KBM-7 (cell line): ENCODE measurements at regions not wholly inside any gene's neighbourhood (a gene's known extent, or its start where the extent isn't known, plus 50 kb on each side); places are given as distances from the start of the nearest gene placed in this dataset.

Experiments
- DNase-seq: peaks from one replicate; pipeline ENCODE4 v3.0.0-alpha.2; 2015
- in situ Hi-C: fragments of 300-500 bp; cut with MboI; formaldehyde crosslinking; loops from 2 replicates; pipeline ENCODE4 v1.14.3; 2020; ENCODE audit warnings: low sequenced_read_pairs, low pct_unique_long_range_greater_than_20kb, mixed read lengths

- in situ Hi-C loops, result no loop called here
- DNase-seq, result no peak
These were observed 758.8 kb upstream of the DDX18 start for GRCh38 chr2:117055499-117056375.

DNA sequence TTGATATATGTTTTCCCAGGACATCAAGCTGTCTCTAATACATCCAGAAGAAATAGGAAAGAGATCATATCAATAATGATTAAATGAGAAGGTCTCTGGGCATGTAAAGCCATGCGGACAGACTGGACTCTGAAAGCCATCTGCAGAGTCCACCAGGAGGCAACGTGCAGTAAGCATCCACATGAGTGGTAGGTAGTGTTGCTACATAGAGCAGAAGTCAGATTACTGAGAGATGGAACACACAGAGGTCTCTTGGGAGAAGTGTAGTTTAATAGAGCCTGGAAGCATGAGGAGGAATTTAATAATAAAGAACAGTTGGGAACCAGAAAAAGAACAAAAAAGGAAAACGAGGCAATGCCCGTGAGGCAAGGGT is 758.1 kb upstream of the DDX18 start:
- in situ Hi-C loops, result no loop called here

DNA sequence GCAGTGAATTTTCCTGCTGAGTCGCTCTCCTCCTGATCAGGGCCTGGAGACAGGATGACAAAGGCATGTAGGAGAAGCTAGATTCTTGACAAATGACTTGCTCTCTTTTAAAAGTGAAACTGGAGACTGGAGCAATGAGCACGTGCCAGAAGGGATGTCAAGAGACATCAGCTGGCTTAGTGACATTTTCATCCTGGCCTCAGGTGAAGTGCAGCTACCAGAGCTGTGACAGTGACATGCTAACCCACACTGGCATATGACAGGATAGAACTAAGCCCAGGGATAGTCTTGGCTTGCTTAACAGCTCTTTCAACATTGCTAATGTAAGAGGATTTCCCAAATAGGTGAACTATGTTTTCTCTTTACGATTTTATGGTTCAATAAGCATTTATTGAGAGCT is 757.5 kb upstream of the DDX18 start:
- DNase-seq, result no peak
- in situ Hi-C loops, result no loop called here

More for the DNA sequence above, 758.1 kb upstream of the DDX18 start:
- DNase-seq, result no peak

DNA sequence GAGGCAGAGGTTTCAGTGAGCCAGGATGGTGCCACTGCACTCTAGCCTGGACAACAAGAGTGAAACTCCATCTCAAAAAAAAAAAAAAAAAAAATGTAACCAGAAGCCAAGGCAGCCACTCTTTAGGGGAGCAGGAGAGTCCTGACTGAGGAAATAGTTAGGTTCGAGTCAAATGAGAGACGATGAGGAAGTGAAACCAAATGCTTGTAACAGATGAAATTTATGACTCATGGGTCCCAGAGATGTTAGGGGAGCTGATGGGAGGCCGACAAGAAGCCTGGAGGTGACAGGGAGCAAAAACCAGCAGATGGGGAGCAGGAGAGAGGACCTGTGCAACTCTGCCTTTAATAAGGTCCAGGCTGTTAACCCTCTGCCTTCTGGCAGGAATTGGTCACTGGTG is 756.1 kb upstream of the DDX18 start:
- peak; percentile 8 for DNase-seq
- in situ Hi-C loops, result no loop called here

DNA sequence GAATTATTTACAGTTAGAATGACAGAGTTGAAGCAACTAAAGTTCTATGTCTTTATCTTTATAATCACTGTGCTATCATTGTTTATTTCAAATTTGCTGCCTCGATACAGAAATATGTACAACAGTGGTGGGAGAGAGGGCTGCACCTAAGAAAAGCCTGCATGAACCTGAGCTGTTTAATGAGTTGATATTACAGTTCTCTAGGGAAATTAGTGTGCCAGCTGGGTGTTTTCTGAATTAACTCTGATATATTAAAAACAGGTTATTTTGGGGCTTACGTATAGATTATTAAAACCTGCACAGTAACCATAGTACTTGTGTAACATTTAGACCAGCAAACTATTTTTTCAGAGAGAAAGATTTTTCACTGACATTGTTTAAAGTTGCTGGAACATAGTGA is 750.5 kb upstream of the DDX18 start:
- no peak for DNase-seq
- in situ Hi-C loops, result no loop called here

DNA sequence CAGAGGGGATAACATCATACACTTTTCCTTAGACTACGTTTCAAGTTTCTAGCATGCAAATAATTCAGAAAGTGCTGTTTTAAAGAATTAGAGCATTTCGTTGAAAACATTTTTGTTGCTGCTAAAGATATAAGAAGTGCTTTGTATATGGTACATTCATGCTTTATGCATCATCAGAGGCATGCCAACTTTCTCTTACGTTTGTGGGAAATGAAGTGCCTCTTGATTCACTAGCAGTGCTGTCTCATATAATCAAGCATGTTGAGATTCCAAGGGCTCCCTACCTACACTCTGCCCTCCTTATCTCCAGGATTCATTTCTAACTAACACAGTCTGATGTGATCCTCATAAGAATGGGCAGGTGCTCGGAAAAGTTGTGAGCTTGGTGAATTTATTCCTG is 748.6 kb upstream of the DDX18 start:
- no peak for DNase-seq
- in situ Hi-C loops, result no loop called here

DNA sequence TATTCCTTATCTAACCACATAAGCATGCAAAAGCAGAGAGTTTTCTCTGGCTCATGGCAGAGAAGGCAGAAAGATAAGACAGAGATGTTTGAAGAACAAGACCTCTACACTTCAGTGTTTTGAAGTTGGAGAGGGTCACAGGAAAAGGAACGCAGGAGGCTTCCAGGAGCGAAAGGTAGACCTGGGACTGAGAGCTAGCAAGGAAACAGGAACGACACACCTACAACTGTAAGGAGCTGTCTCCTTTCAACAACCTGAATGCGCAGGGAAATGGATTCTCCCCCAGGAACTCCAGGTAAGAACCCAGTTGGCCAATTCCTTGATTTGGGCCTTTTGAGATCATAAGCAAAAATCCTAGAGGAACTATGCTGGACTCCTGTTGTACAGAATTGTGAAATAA is 746.6 kb upstream of the DDX18 start:
- DNase-seq, result no peak
- in situ Hi-C loops, result no loop called here

DNA sequence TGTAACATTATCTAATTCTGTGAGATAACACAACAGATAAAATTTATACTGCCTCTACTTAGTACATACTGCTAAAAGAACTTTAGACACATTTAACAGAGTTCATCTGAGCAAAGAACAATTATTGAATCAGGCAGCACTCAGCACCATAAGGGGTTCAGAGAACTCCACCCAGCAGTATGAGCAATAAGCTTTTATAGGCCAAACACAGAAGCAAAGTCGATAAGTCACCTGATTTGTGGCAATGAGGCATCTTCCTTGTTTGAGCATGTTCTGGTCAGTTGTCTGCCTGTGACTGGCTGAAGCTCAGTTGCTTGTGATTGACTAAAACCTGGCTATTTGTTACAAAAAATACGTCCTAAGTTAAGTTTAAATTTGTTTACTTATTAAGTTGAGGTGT is 746.1 kb upstream of the DDX18 start:
- in situ Hi-C loops, result no loop called here
- no peak for DNase-seq

DNA sequence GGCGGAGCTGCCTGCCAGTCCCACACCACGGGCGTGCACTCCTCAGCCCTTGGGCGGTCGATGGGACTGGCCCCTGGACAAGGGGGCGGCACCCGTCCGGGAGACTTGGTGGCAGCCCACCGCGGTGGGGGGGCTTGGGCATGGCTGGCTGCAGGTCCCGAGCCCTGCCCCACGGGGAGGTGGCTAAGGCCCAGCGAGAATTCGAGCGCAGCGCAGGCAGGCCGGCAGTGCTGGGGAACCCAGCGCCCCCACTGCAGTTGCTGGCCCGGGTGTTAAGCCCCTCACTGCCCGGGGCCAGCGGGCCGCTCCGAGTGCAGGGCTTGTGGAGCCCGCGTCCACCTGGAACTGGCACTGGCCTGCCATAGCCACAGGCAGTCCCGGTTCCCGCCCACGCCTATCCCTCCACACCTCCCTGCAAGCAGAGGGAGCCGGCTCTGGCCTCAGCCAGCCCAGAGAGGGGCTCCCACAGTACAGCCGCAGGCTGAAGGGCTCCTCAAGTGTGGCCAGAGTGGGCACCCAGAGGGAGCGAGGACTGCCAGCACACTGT is 742.9 kb upstream of the DDX18 start:
- no peak for DNase-seq
- in situ Hi-C loops, result no loop called here

GRCh38 chr2:117074756-117075155 is 739.7 kb upstream of the DDX18 start:
- no peak for DNase-seq
- in situ Hi-C loops, result no loop called here

DNA sequence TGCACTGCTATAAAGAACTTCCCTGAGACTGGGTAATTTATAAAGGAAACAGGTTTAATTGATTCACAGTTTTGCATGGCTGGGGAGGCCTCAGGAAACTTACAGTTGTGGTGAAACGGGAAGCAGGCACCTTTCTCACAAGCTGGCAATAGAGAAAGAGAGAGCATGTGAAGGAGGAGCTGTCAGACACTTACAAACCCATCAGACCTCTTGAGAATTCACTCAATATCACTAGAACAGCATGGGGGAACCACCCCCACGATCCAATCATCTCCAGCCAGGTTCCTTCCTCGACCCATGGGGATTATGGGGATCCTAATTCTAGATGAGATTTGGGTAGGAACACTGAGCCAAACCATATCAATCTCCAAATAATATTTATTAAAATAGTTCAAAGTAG is 729.2 kb upstream of the DDX18 start:
- no peak for DNase-seq
- in situ Hi-C loops, result no loop called here

DNA sequence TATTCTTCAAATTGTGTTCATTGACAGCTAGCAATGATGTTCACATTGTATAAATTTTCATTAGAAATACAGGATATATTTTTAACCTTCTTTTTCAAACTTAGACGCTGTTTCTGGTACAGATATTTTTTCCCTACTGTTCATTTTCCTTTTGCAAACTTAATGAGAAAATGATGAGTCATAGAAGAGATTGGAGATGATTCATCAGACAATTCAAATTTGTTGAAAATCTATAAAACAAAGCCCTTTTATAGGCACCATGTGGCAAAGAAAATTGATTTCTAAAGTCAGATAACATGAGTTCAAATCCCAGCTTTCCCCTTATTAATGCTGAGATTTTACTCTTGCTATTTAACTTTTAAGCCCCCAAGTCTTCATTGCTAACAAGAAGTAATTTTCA is 728.8 kb upstream of the DDX18 start:
- no peak for DNase-seq
- in situ Hi-C loops, result no loop called here

- DNase-seq, result no peak
- in situ Hi-C loops, result no loop called here
These were observed 728.1 kb upstream of the DDX18 start for GRCh38 chr2:117086174-117086942.

- in situ Hi-C loops, result no loop called here
- no peak for DNase-seq
These were observed 727.6 kb upstream of the DDX18 start for GRCh38 chr2:117086943-117087250.

- in situ Hi-C loops, result no loop called here
- DNase-seq, result no peak
These were observed 726.8 kb upstream of the DDX18 start for GRCh38 chr2:117087535-117088291.

- DNase-seq, result no peak
- in situ Hi-C loops, result no loop called here
These were observed 723.3 kb upstream of the DDX18 start for GRCh38 chr2:117091041-117091837.

DNA sequence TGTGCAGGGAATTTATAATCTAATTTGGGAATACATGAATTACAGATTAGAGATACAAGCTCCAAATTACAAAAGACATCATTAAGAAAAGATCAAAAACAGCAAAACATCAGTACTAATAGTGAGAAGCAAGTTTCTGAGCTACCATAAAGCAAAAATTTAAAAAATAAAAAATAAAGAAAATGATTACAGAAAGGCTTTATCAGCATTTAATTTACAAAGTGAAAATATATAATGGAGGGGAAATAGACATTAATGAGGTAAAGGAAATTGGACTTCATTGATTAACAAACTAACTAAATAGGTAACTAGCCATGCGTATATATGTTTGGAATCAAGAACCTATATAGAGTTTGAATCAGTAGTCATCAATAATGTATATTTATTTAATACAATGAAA is 712.9 kb upstream of the DDX18 start:
- DNase-seq, result no peak
- in situ Hi-C loops, result no loop called here

DNA sequence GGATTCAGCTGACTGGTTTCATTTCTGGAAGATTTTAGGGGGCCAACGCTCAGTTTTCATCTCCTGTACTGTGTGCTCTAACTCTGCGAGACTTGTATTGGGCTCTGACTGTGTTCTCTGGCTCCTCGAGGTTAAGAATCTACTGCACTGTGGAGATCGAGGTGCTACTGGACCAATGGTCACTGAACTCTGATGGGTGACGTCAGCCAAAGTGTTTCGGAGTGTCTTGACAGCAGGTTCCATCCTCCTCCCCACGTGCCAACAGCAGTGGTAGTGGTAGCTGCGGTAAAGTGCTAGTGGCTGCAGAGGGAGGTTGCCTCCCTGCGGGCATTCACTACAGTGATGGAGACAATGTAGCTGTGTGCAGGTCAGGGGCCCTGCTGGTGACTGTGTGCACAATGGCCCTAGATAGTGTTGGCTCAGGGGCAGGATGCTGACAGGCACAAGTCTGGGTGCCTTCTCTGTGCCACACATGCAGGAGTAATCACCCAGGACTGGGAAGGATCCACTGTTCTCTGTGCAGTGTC is 705.7 kb upstream of the DDX18 start:
- in situ Hi-C loops, result no loop called here
- DNase-seq, result no peak

DNA sequence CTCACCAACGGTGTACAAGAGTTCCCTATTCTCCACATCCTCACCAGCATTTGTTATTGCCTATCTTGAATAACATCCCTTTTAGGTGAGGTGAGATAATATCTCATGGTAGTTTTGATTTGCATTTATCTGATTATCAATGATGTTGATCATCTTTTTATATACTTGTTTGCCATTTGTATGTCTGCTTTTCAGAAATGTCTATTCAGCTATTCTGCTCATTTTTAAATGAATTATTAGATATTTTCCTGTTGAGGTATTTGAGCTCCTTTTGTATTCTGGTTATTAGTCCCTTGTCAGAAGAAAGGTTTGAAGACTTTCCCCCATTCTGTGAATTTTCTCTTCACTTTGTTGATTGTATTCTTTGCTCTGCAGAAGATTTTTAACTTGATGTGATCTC is 695.5 kb upstream of the DDX18 start:
- in situ Hi-C loops, result no loop called here
- no peak for DNase-seq
